ENCODE measurements at regions not wholly inside any gene's neighbourhood (a gene's known extent, or its start where the extent isn't known, plus 50 kb on each side); places are given as distances from the start of the nearest gene placed in this dataset.

DNA sequence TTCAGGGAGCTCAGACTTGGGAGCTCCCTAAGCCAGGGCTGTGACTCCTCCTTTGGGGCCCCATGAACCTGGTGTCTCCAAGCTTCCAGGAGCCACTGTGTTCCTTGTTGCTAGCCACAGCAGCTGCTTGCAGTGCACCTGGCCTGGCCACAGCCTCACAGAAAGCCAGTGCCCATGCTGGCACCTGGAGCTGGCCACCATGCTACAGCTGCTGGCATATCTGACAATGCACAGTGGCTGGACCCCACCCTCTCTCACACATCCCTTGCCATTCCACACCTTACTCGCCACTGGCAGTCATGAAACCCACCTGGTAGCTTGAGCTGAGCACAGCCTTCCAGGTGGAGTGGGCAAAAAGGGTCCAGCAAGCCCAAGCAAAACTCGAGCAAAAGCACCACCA is 441.7 kb downstream of the ARAP2 start:
- FAIRE-seq: no peak
- POLR2A ChIA-PET: no interaction called here

DNA sequence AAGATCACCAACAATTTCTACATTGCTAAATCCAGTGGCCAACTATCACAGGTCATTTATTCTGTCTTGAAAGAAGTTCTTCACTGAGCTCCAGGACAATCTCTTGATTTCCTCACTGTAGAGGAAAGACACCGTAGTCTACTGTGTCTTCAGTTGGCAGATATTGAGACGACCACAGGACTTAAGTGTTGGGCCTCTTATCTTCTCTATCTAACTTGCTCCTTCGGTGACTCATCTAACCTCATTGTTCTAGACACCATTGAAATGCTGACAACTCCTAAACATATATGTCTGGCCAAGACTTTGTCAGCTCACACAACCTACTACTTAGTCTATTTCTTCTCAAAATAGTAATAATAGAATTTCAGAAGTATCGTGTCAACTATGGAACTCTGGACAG is 425.8 kb downstream of the ARAP2 start:
- ChIA-PET CTCF (no interaction called here), POLR2A (no interaction called here)
- no peak for ATAC-seq
- Histone ChIP-seq H3K4me2 (no peak overlapping the region), H3K27ac (no peak overlapping the region), H3K9me3 (no peaks in the 10 kb centered on the region), H3K4me1 (no peaks in the 10 kb centered on the region), H3K4me3 (no peak overlapping the region)
- 27% methylated on average over 4 of the region's 4 CpGs for WGBS (ENCODE audit: missing lambda C conversion rate)
- no peak for DNase-seq (ENCODE audit: low read depth in 1 of 2, low spot score in 1 of 2)
- TF ChIP-seq SREBF2 (IDR thresholded peaks at IDR 0.05) (no peak), RCOR1 (IDR thresholded peaks at IDR 0.05; ENCODE audit: low read depth, low read length) (no peak), CBX8 (IDR thresholded peaks at IDR 0.05) (no peak), HOXB13 (CRISPR knock-in tag; IDR thresholded peaks at IDR 0.05; ENCODE audit: low read depth) (no peak), FOXS1 (CRISPR knock-in tag; IDR thresholded peaks at IDR 0.05) (no peak), FOSL2 (IDR thresholded peaks at IDR 0.05) (no peak), FOSL2 (CRISPR knock-in tag; IDR thresholded peaks at IDR 0.05) (no peak), ZSCAN20 (CRISPR knock-in tag; IDR thresholded peaks at IDR 0.05) (no peak)
- TF ChIP-seq, protein P1, sequence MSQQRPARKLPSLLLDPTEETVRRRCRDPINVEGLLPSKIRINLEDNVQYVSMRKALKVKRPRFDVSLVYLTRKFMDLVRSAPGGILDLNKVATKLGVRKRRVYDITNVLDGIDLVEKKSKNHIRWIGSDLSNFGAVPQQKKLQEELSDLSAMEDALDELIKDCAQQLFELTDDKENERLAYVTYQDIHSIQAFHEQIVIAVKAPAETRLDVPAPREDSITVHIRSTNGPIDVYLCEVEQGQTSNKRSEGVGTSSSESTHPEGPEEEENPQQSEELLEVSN (IDR thresholded peaks at IDR 0.05; ENCODE audit: borderline replicate concordance, low read depth): no peak
- no peak for FAIRE-seq

More for the DNA sequence above, 441.7 kb downstream of the ARAP2 start:
- Histone ChIP-seq H3K27ac (no peak overlapping the region), H3K4me1 (no peaks in the 10 kb centered on the region), H3K9me3 (no peaks in the 10 kb centered on the region), H3K4me3 (no peak overlapping the region), H3K4me2 (no peak overlapping the region)
- ATAC-seq: no peak
- TF ChIP-seq PHF8 (IDR thresholded peaks at IDR 0.05; ENCODE audit: borderline replicate concordance, low read depth) (no peak), EHF (CRISPR knock-in tag; IDR thresholded peaks at IDR 0.05) (no peak), CHD2 (IDR thresholded peaks at IDR 0.05; ENCODE audit: low read length, partially characterized antibody) (no peak), RFX5 (IDR thresholded peaks at IDR 0.05) (no peak), ZNF302 (CRISPR knock-in tag; IDR thresholded peaks at IDR 0.05) (no peak), TP53 (CRISPR knock-in tag; IDR thresholded peaks at IDR 0.05) (no peak), ZSCAN20 (CRISPR knock-in tag; IDR thresholded peaks at IDR 0.05) (no peak), FOXS1 (CRISPR knock-in tag; IDR thresholded peaks at IDR 0.05) (no peak), EHMT2 (IDR thresholded peaks at IDR 0.05; ENCODE audit: low read depth) (no peak)
- TF ChIP-seq, protein P2, sequence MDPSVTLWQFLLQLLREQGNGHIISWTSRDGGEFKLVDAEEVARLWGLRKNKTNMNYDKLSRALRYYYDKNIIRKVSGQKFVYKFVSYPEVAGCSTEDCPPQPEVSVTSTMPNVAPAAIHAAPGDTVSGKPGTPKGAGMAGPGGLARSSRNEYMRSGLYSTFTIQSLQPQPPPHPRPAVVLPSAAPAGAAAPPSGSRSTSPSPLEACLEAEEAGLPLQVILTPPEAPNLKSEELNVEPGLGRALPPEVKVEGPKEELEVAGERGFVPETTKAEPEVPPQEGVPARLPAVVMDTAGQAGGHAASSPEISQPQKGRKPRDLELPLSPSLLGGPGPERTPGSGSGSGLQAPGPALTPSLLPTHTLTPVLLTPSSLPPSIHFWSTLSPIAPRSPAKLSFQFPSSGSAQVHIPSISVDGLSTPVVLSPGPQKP (IDR thresholded peaks at IDR 0.05; ENCODE audit: low read depth, low read length): no peak
- 0% methylated on average over 2 of the region's 2 CpGs for WGBS (ENCODE audit: missing lambda C conversion rate)
- no peak for DNase-seq (ENCODE audit: low read depth in 1 of 2, low spot score in 1 of 2)
- CTCF ChIA-PET: no interaction called here

DNA sequence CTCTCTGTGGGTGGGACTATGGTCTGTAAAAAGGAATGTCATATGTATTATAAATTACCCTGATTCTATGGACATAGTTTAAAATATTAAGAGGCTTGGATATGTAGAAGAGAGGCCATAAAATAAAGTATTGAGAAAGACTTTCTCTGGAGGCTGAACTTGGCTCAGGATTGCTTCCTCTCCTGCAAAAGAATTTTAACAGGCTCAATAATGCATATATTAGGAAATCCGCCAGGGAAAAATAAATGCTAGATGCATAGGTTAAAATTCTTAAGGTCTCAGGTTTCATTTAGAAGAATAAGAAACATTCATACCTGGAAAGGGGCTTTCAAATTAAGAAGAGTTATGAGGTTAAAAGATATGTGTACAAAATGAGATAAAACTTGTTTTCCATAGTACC is 424.3 kb downstream of the ARAP2 start:
- Histone ChIP-seq H3K4me1 (no peaks in the 10 kb centered on the region), H3K9me3 (no peaks in the 10 kb centered on the region), H3K27ac (no peak overlapping the region), H3K4me2 (no peak overlapping the region), H3K4me3 (no peak overlapping the region)
- CTCF ChIA-PET: no interaction called here
- 38% methylated on average over 1 of the region's 1 CpG for WGBS (ENCODE audit: missing lambda C conversion rate)
- DNase-seq (ENCODE audit: low read depth in 1 of 2, low spot score in 1 of 2): no peak
- FAIRE-seq: no peak
- no peak for ATAC-seq
- POLR2A ChIA-PET: no interaction called here
- TF ChIP-seq GATA3 (IDR thresholded peaks at IDR 0.05; ENCODE audit: borderline replicate concordance) (no peak), TFCP2L1 (CRISPR knock-in tag; IDR thresholded peaks at IDR 0.05) (no peak), EP300 (IDR thresholded peaks at IDR 0.05) (no peak), HEYL (CRISPR knock-in tag; IDR thresholded peaks at IDR 0.05) (no peak), FOSB (CRISPR knock-in tag; IDR thresholded peaks at IDR 0.05) (no peak), BHLHE40 (IDR thresholded peaks at IDR 0.05; ENCODE audit: low read depth, low read length) (no peak), FOSL2 (IDR thresholded peaks at IDR 0.05) (no peak), FOSL2 (CRISPR knock-in tag; IDR thresholded peaks at IDR 0.05) (no peak), CBX2 (IDR thresholded peaks at IDR 0.05; ENCODE audit: borderline replicate concordance, low read depth) (no peak), EHF (CRISPR knock-in tag; IDR thresholded peaks at IDR 0.05) (no peak), JUN (IDR thresholded peaks at IDR 0.05) (no peak), MYC (IDR thresholded peaks at IDR 0.05; ENCODE audit: borderline replicate concordance, low read length) (no peak), NR3C1 (IDR thresholded peaks at IDR 0.05) (no peak), HOXB5 (CRISPR knock-in tag; IDR thresholded peaks at IDR 0.05) (no peak), ZC3H11A (IDR thresholded peaks at IDR 0.05) (no peak), CEBPB (IDR thresholded peaks at IDR 0.05) (no peak), SREBF2 (IDR thresholded peaks at IDR 0.05) (no peak)
- TF ChIP-seq, protein P3, sequence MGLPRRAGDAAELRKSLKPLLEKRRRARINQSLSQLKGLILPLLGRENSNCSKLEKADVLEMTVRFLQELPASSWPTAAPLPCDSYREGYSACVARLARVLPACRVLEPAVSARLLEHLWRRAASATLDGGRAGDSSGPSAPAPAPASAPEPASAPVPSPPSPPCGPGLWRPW (IDR thresholded peaks at IDR 0.05): no peak
- TF ChIP-seq, protein P1 (IDR thresholded peaks at IDR 0.05; ENCODE audit: borderline replicate concordance, low read depth): no peak
- TF ChIP-seq, protein P4, sequence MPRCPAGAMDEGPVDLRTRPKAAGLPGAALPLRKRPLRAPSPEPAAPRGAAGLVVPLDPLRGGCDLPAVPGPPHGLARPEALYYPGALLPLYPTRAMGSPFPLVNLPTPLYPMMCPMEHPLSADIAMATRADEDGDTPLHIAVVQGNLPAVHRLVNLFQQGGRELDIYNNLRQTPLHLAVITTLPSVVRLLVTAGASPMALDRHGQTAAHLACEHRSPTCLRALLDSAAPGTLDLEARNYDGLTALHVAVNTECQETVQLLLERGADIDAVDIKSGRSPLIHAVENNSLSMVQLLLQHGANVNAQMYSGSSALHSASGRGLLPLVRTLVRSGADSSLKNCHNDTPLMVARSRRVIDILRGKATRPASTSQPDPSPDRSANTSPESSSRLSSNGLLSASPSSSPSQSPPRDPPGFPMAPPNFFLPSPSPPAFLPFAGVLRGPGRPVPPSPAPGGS (IDR thresholded peaks at IDR 0.05): no peak
